Neuronal stem cell (in vitro differentiated cells): ENCODE measurements at regions not wholly inside any gene's neighbourhood (a gene's known extent, or its start where the extent isn't known, plus 50 kb on each side); places are given as distances from the start of the nearest gene placed in this dataset.

Experiments
- DNase-seq: peaks from one replicate; pipeline ENCODE4 v3.0.0-alpha.2; 2013; ENCODE audit warnings: low spot score
- H2AFZ ChIP-seq: one replicate; pipeline ENCODE4 v1.6.1; 2013; ENCODE audit warnings: mild to moderate bottlenecking, low read length, inconsistent platforms
- H2AK5ac ChIP-seq: 2 replicates; pipeline ENCODE4 v1.6.1; 2013; ENCODE audit warnings: low read depth, mild to moderate bottlenecking, inconsistent platforms, low read length, moderate library complexity, mixed read lengths
- H2BK120ac ChIP-seq: 2 replicates; pipeline ENCODE4 v1.6.1; 2013; ENCODE audit warnings: low read depth, mild to moderate bottlenecking, inconsistent platforms, low read length, moderate library complexity, mixed read lengths
- H2BK12ac ChIP-seq: one replicate; pipeline ENCODE4 v1.6.1; 2013; ENCODE audit warnings: low read length, inconsistent platforms
- H2BK15ac ChIP-seq: 2 replicates; pipeline ENCODE4 v1.6.1; 2013; ENCODE audit warnings: mild to moderate bottlenecking, low read length, inconsistent platforms, mixed read lengths
- H2BK5ac ChIP-seq: one replicate; pipeline ENCODE4 v1.6.1; 2013; ENCODE audit warnings: inconsistent platforms, mild to moderate bottlenecking, low read length, moderate library complexity
- H3K14ac ChIP-seq: one replicate; pipeline ENCODE4 v1.6.1; 2013; ENCODE audit warnings: low read length, inconsistent platforms
- H3K18ac ChIP-seq: 2 replicates; pipeline ENCODE4 v1.6.1; 2013; ENCODE audit warnings: low read length, inconsistent platforms
- H3K23ac ChIP-seq: 2 replicates; pipeline ENCODE4 v1.6.1; 2013; ENCODE audit warnings: low read depth, mild to moderate bottlenecking, mixed read lengths, low read length, inconsistent platforms; ENCODE audit not compliant: poor library complexity
- H3K27ac ChIP-seq: replicated peaks from 3 replicates; pipeline ENCODE4 v1.5.1; 2013; ENCODE audit warnings: low read length, inconsistent platforms
- H3K27me3 ChIP-seq, 3 experiments: 2 replicates each; pipeline ENCODE4 v1.6.1; 2013; ENCODE audit warnings: low read length in 3 of 3, mild to moderate bottlenecking in 2 of 3, inconsistent platforms in 1 of 3, low read depth in 1 of 3, mixed read lengths in 1 of 3, moderate library complexity in 1 of 3; ENCODE audit not compliant: control insufficient read depth in 3 of 3, insufficient read depth in 3 of 3
- H3K36me3 ChIP-seq, 2 donors: replicated peaks in 1 of 2; 2 replicates each; pipeline ENCODE4 v1.6.1; 2013; ENCODE audit warnings: low read length in 2 of 2; ENCODE audit not compliant: control insufficient read depth in 2 of 2, insufficient read depth in 2 of 2
- H3K4ac ChIP-seq: 2 replicates; pipeline ENCODE4 v1.6.1; 2013; ENCODE audit warnings: inconsistent platforms, mild to moderate bottlenecking, low read length, moderate library complexity
- H3K4me1 ChIP-seq, 2 donors: 1 replicate in 1 of 2; 2 replicates in 1 of 2; pipeline ENCODE4 v1.6.1; 2013; ENCODE audit warnings: low read length in 2 of 2, low read depth in 1 of 2; ENCODE audit not compliant: control insufficient read depth in 2 of 2, insufficient read depth in 1 of 2
- H3K4me2 ChIP-seq: one replicate; pipeline ENCODE4 v1.6.1; 2013; ENCODE audit warnings: mild to moderate bottlenecking, low read length, inconsistent platforms; ENCODE audit not compliant: insufficient read depth, poor library complexity, severe bottlenecking
- H3K4me3 ChIP-seq, 2 donors: 2 replicates each; pipeline ENCODE4 v1.5.1; 2013; ENCODE audit warnings: low read length in 2 of 2, mild to moderate bottlenecking in 2 of 2, inconsistent platforms in 1 of 2, moderate library complexity in 1 of 2
- H3K79me1 ChIP-seq: one replicate; pipeline ENCODE4 v1.6.1; 2013; ENCODE audit warnings: low read depth, mild to moderate bottlenecking, inconsistent platforms, low read length, moderate library complexity
- H3K9ac ChIP-seq: one replicate; pipeline ENCODE4 v1.6.1; 2013; ENCODE audit warnings: mild to moderate bottlenecking, low read depth, low read length, inconsistent platforms; ENCODE audit not compliant: poor library complexity
- H3K9me3 ChIP-seq, 2 donors: replicated peaks in 1 of 2; 2 replicates each; pipeline versions ENCODE3 to v1.6.1; 2013; ENCODE audit warnings: low read length in 2 of 2, mild to moderate bottlenecking in 2 of 2, inconsistent platforms in 1 of 2, low read depth in 1 of 2, mixed read lengths in 1 of 2, moderate library complexity in 1 of 2; ENCODE audit not compliant: control insufficient read depth in 2 of 2, insufficient read depth in 1 of 2
- H4K8ac ChIP-seq: one replicate; pipeline ENCODE4 v1.6.1; 2013; ENCODE audit warnings: low read depth, mild to moderate bottlenecking, inconsistent platforms, low read length, moderate library complexity
- H4K91ac ChIP-seq: one replicate; pipeline ENCODE4 v1.6.1; 2013; ENCODE audit warnings: low read length, low read depth, mild to moderate bottlenecking, inconsistent platforms; ENCODE audit not compliant: poor library complexity
- WGBS, 2 donors: extraction: QIAGEN DNeasy Blood & Tissue Kit; methylation state at CpG; one replicate each; pipeline ENCODE4 v1.1.7; 2013; ENCODE audit warnings: missing lambda C conversion rate in 2 of 2, mixed read lengths in 1 of 2; ENCODE audit not compliant: insufficient read length in 2 of 2, insufficient replicate concordance in 1 of 2; ENCODE audit errors: extremely low coverage in 2 of 2; 5-methylcytosine and 5-hydroxymethylcytosine counted together

- H4K8ac ChIP-seq, result no peak overlapping the region
- no peak overlapping the region for H4K91ac ChIP-seq
- no peaks in the 10 kb centered on the region for H3K79me1 ChIP-seq
- H3K9me3 ChIP-seq, result peaks cover 0 to 1% of the 10 kb centered on the region in 2 donors
- H3K4me2 ChIP-seq, result no peak overlapping the region
- no peak overlapping the region for H2BK12ac ChIP-seq
- no peak overlapping the region for H3K9ac ChIP-seq
- no peak overlapping the region for H3K14ac ChIP-seq
- H3K18ac ChIP-seq, result no peak overlapping the region
- H2AFZ ChIP-seq, result no peak overlapping the region
- H3K4me1 ChIP-seq, result peaks cover 0 to 7% of the 10 kb centered on the region in 2 donors
- no peaks in the 10 kb centered on the region for H3K36me3 ChIP-seq
- no peak overlapping the region for H3K23ac ChIP-seq
- no peak overlapping the region for H2BK120ac ChIP-seq
- H3K4me3 ChIP-seq, result no peak overlapping the region
- H2BK5ac ChIP-seq, result no peak overlapping the region
- no peaks in the 10 kb centered on the region for H3K27me3 ChIP-seq
- no peak overlapping the region for H2BK15ac ChIP-seq
- DNase-seq, result no peak
- no peak overlapping the region for H3K4ac ChIP-seq
- no peak overlapping the region for H2AK5ac ChIP-seq
- H3K27ac ChIP-seq, result no peak overlapping the region
Measured at GRCh38 chr14:71636076-71636475, 296.2 kb upstream of the RGS6 start.

- Histone ChIP-seq H4K91ac (no peak overlapping the region), H2BK5ac (no peak overlapping the region), H2BK12ac (no peak overlapping the region), H3K4me2 (no peak overlapping the region), H3K4me1 (peaks cover 0 to 6% of the 10 kb centered on the region in 2 donors), H2AK5ac (no peak overlapping the region), H3K36me3 (no peaks in the 10 kb centered on the region), H3K4me3 (no peak overlapping the region), H3K27ac (no peak overlapping the region), H3K18ac (no peak overlapping the region), H2BK15ac (no peak overlapping the region), H2BK120ac (no peak overlapping the region), H2AFZ (no peak overlapping the region), H3K14ac (no peak overlapping the region), H3K79me1 (no peaks in the 10 kb centered on the region), H3K4ac (no peak overlapping the region), H3K9ac (no peak overlapping the region), H3K23ac (no peak overlapping the region), H4K8ac (no peak overlapping the region), H3K9me3 (peaks cover under 1 to 1% of the 10 kb centered on the region in 2 donors), H3K27me3 (no peaks in the 10 kb centered on the region)
- DNase-seq, result no peak
- whole genome bisulfite sequencing, 2 donors, result no CpG with 5 or more reads among the region's 14 CpGs
Measured at GRCh38 chr14:71636820-71637471, 295.3 kb upstream of the RGS6 start.

GRCh38 chr14:71638523-71639196, 293.6 kb upstream of the RGS6 start:
- H2BK12ac ChIP-seq, result no peak overlapping the region
- WGBS, 2 donors, result no CpG with 5 or more reads among the region's 3 CpGs
- H3K14ac ChIP-seq, result no peak overlapping the region
- no peak overlapping the region for H3K18ac ChIP-seq
- no peaks in the 10 kb centered on the region for H3K79me1 ChIP-seq
- H2AK5ac ChIP-seq, result no peak overlapping the region
- H3K23ac ChIP-seq, result no peak overlapping the region
- H3K4me1 ChIP-seq, result no peaks in the 10 kb centered on the region
- H3K9me3 ChIP-seq, result peaks cover 3 to 18% of the 10 kb centered on the region in 2 donors
- H4K8ac ChIP-seq, result no peak overlapping the region
- DNase-seq, result no peak
- no peak overlapping the region for H3K9ac ChIP-seq
- H2BK5ac ChIP-seq, result no peak overlapping the region
- H2BK120ac ChIP-seq, result no peak overlapping the region
- no peaks in the 10 kb centered on the region for H3K27me3 ChIP-seq
- no peak overlapping the region for H2BK15ac ChIP-seq
- H4K91ac ChIP-seq, result no peak overlapping the region
- no peaks in the 10 kb centered on the region for H3K36me3 ChIP-seq
- H3K4me2 ChIP-seq, result no peak overlapping the region
- no peak overlapping the region for H3K4ac ChIP-seq
- H3K27ac ChIP-seq, result no peak overlapping the region
- no peak overlapping the region for H2AFZ ChIP-seq
- no peak overlapping the region for H3K4me3 ChIP-seq

- Histone ChIP-seq H3K27me3 (no peaks in the 10 kb centered on the region), H2BK5ac (no peak overlapping the region), H2BK15ac (no peak overlapping the region), H2BK120ac (no peak overlapping the region), H2AFZ (no peak overlapping the region), H3K23ac (no peak overlapping the region), H3K18ac (no peak overlapping the region), H3K4me3 (no peak overlapping the region), H4K8ac (no peak overlapping the region), H3K4ac (no peak overlapping the region), H3K27ac (no peak overlapping the region), H3K4me1 (peaks cover 0 to 3% of the 10 kb centered on the region in 2 donors), H3K9ac (no peak overlapping the region), H2BK12ac (no peak overlapping the region), H3K4me2 (no peak overlapping the region), H3K14ac (no peak overlapping the region), H3K36me3 (no peaks in the 10 kb centered on the region), H3K79me1 (no peaks in the 10 kb centered on the region), H3K9me3 (peaks cover 3 to 25% of the 10 kb centered on the region in 2 donors), H4K91ac (no peak overlapping the region), H2AK5ac (no peak overlapping the region)
- no peak for DNase-seq
- no CpG with 5 or more reads among the region's 1 CpG for WGBS, 2 donors
Measured at GRCh38 chr14:71642715-71643114, 289.5 kb upstream of the RGS6 start.
